ENCODE measurements at regions not wholly inside any gene's neighbourhood (a gene's known extent, or its start where the extent isn't known, plus 50 kb on each side); places are given as distances from the start of the nearest gene placed in this dataset.

DNA sequence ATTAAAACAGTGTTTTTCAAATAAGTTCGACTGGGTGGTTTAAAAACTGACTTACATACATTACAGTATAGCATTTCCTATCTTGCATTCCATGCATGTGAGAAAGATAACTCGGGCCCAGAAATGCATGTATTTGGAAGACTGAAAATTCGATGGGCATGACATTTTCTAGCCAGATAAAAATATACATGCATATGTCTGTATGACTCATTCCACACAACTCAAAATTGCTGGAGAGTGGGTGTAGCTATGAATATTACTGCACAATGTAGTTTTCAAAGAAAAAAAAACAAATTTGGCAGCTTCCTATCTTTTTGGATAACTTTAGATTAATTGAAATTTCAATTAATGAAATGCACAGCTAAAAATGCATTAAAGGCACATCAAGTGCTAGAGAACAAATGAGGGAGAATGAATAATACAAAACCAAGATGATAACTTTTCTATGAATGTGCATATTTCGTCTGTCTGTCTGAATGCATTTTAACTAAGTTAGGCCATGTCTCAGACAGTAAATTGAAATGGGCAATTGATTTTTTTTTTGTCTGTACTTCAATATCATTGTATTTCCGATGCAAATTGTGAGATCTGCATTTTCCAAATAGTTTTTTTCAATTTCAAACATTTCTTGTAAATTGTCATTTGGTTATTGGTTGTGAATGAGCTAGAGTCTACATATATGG lies 54.5 kb upstream of the GABRA2 start:
- no peak overlapping the region for H3K4me3 ChIP-seq (replicated peaks in 1 of 2; ENCODE audit: low read depth in 2 of 2, low read length in 2 of 2)
- TF ChIP-seq, protein P1, sequence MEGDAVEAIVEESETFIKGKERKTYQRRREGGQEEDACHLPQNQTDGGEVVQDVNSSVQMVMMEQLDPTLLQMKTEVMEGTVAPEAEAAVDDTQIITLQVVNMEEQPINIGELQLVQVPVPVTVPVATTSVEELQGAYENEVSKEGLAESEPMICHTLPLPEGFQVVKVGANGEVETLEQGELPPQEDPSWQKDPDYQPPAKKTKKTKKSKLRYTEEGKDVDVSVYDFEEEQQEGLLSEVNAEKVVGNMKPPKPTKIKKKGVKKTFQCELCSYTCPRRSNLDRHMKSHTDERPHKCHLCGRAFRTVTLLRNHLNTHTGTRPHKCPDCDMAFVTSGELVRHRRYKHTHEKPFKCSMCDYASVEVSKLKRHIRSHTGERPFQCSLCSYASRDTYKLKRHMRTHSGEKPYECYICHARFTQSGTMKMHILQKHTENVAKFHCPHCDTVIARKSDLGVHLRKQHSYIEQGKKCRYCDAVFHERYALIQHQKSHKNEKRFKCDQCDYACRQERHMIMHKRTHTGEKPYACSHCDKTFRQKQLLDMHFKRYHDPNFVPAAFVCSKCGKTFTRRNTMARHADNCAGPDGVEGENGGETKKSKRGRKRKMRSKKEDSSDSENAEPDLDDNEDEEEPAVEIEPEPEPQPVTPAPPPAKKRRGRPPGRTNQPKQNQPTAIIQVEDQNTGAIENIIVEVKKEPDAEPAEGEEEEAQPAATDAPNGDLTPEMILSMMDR (IDR thresholded peaks at IDR 0.05; ENCODE audit: low read depth, low read length) = no peak
- peak; percentile 2 to 20 for DNase-seq (ENCODE audit: low read depth in 2 of 2)

DNA sequence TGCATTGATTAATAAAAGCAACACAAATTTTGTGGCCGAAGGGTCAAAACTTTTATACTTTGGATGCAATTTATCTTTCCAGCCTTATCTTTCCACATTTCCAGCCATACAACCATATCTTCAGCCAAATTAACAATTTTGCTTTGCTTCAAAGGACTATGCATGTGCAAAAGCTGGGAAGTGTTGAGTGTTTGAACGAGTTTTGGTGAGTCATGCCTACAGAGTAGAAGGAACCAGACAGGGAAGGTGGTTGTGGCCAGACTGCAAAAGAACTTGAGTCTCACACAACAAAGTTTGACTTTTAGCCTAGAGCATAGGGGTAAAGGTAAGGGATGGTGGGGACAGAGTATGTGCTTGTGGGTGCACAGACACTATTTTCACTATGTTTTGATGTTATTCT lies 53.0 kb upstream of the GABRA2 start:
- TF ChIP-seq, protein P1 (IDR thresholded peaks at IDR 0.05; ENCODE audit: low read depth, low read length) = no peak
- DNase-seq (ENCODE audit: low read depth in 2 of 2) = peak; percentile 13 to 31
- H3K4me3 ChIP-seq (replicated peaks in 1 of 2; ENCODE audit: low read depth in 2 of 2, low read length in 2 of 2) = no peak overlapping the region

DNA sequence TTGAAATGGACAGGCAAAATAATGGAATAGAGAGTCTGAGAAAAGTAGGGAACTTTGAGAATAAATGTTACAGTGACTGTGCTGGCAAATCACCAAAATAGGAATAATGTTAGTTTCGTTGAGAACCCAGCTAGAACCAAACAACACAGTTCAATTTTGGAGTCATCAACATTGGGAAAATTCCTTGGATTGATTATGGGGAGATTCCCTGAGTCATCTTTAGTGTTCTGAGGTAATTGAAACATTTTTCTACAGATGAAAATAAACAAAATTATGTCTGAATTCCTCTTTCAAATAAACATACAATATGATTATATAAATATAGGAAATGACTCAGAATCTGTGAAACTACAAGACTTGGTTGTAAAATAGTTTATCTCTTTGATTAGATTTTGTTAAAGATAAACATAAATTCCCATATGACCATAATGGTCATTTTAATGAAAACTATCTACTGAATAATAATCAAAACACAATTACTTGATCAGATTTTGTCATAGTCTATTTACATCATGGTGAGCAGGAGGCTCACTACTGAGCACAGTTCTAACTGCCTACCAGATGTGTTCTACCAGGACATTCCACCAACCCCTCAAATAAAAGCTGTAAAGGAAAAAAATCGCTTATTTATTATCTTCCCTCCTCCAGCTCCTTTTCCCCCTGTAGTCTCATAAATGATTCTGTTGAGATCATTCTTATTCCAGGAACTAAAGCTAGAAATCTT lies 51.4 kb upstream of the GABRA2 start:
- TF ChIP-seq, protein P1 (IDR thresholded peaks at IDR 0.05; ENCODE audit: low read depth, low read length) = no peak
- peak in 1 of 2 donors; percentile 9 for DNase-seq (ENCODE audit: low read depth in 2 of 2)

More for the DNA sequence above, 51.4 kb upstream of the GABRA2 start:
- H3K4me3 ChIP-seq (replicated peaks in 1 of 2; ENCODE audit: low read depth in 2 of 2, low read length in 2 of 2) = no peak overlapping the region
